ENCODE measurements at regions not wholly inside any gene's neighbourhood (a gene's known extent, or its start where the extent isn't known, plus 50 kb on each side); places are given as distances from the start of the nearest gene placed in this dataset.
"Not testable (repeated sequence)": the region's sequence is repeated elsewhere in the genome, so short reads cannot be mapped to it uniquely, and the experiment has no call there.

DNA sequence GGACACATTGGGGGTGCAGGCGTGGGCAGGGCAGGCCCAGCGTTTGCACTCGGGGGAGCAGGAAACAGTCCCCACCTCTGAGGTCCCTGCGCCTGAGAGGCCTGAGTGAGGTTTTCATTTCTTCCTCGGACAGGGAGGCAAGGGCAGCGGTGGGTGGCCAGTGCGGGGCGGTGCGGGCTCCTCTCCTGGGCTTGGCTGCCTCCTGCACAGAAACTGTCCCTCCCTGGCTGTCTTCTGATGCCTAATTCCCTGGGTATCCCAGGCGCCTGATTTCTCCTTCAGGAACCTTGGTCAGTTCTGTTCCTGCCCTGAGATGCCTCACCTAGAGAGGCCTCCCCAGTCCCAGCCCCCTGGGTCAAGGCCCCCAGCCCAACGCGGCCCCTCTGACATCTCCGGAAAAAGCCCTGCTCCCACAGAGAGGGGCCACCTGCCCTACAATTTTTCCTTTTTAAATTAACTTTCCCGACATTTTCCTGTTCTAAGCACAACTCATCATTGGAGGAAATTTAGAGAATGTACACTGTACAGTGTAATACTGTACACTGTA is 260.3 kb downstream of the ADGRD1 start:
- DNase-seq (ENCODE audit: low read depth) = no peak

DNA sequence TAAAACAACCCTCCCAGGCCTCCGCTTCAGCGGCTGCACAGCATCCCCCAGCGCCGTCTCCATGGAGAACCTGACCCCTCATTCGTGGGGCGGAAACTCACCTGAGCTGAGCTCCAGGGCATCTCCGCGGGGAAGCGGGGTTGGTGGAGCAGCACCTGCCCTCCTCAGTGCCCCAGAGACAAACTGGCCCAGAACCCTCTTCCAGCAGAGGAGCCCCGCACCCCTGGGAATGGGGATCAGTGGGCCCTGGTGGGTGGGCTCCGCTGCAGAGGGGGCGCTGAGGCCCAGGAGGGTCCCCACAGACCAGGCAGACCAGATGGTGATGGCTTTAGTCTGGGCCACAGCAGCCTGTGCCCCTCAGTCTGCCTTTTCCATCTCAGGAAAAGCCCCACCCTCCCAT is 261.2 kb downstream of the ADGRD1 start:
- DNase-seq (ENCODE audit: low read depth) = not testable (repeated sequence)

DNA sequence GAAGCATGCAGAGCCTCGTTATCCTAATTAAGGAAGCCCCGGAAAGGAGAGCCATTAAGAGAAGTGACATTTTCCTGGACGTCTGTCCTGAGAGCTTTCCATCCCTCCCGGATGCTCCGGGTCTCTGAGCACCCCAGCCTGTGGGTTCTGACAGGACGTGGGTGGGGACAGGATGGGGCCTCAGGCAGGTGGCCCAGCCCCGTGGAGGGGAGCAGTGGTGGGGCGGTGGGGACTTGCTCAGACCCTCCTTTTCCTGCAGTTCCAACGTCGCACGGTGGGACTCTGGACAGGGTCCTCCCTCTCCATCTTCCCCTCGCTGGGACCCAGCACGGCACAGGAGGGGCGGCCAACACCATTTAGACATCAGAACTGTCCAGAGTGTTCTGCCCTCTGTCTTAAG is 262.9 kb downstream of the ADGRD1 start:
- DNase-seq (ENCODE audit: low read depth) = not testable (repeated sequence)

DNA sequence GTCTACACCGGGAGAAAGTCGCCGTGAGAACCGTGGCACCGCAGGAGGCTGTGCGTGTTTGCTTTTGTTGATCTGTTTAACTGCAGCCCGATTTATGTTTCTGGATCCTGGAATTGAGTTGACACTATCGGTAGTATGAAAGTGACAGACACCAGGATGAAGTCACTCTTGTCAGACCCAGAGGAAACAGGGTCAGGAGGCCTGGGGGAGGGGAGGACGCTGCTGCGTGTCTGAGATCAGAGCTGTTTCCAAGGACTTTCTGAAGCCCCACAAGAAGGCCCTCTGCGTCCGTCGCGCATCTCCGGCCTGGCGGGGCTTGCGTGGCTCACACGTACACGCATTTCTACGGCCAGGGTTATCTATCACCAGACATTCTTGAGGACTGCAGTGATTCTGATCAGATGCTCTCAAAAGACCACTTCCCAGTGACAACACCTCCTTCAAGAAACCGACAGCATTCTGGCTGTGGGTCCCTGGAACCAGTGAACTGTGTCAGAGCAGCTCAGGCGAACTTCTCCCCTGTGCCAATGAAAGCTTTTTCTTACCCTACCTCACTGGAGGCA is 263.4 kb downstream of the ADGRD1 start:
- no peak for DNase-seq (ENCODE audit: low read depth)

DNA sequence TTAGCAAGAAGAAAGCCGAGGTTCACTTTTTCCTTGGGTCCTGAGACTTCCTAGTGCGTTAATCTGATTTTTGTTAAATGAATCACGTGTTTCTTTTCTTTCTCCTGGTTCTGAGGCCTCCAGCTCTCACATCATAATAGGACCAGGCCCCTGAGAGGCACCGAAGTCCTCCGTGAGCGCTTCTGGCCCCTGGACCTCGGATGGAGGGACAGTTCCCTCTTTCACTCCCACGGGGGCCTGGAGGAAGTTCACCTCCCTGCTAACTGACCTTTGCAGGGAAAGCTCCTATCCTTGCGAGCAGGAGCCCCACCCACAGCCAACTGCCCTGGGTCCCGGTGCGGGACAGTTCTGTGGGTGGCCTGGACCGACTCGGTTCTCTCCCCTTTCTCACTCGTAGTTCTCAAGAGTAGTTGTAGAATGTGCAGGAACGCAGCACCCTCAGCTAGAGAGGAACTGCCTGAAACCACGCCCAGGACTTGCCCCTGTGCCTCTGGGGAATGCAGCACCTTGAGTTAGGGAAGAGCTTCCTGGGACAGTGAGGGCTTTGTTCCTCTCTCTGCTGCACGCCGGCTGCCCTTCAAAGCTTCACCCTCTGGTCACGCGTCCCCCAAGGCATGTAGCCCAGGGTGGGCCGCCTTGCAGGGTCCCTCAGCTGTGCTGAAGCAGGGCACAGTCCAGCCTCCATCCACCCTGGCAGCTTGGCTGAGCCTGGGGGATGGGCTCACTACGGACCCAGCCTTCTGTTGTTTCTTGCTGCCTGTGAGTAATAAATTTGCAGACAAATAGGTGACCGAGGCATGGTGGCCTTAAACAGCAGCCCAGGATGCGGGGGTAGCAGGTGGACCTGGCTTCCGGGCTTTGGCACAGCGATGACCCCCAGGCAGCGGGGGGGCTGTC is 264.6 kb downstream of the ADGRD1 start:
- DNase-seq (ENCODE audit: low read depth) = no peak

DNA sequence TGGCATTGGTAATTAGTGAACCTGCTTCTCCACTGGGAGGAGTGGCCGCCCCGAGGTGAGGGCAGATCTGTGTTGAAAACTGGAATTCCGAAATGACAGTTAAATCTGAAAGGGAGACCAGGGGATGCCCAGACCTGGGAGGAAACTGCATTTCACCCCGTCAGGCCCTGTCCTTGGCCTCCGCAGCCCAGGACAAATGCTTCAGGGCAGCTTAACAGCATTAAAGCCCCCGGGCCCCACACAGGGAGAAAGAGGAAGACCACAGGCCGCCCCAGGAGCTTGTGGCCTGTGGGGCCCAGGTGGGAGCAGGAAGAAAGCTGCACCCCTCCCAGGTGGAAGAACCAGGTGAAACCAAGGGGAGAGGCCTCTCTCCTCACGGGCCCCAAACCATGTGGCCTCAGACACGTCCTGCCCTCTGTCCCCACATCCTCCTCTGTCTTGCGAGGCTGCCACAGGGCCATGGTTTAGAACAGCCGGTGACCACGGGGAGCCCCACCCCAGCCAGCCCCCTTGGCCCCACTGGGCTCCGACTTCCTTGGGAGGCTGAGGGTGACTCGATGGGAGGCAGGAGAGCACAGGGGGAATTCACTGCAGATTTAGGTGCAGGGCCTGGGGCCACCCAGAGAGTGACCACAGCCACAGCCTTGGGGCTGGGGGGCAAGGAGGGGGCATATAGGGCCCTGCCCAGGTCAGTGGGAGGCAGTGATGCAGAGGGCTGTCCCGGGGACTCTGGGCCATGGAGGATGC is 265.4 kb downstream of the ADGRD1 start:
- no peak for DNase-seq (ENCODE audit: low read depth)

DNA sequence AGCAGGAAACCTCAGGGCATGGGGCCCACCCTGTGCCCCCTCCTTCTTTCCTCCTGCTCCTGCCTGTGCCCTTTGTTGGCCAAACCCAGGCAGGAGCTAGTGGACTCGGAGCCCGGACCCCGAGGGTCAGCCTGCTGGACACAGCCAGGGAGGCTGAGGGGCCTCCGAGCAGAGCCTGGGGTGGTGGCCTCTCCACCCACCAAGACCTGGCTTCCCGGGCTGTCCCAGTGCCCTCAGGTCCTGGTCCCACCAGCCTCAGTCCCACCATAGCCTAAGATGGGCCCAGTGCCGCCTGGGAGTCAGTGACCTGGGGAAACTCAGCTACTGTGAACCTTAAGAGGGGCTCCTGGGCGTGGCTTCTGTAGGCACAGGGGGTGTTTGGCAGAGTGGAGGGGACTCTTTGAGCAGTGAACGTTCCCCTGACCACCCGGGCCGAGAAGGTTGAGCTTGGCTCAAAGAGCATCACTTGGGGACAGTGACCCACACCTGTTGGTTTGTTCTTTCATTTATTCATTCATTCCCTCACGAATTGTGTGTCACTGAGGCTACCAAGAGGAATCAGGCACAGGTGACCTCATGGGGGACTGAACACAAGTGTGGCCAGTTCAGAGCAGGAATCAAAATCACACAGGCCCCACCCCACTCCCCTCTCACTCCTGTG is 266.1 kb downstream of the ADGRD1 start:
- no peak for DNase-seq (ENCODE audit: low read depth)

DNA sequence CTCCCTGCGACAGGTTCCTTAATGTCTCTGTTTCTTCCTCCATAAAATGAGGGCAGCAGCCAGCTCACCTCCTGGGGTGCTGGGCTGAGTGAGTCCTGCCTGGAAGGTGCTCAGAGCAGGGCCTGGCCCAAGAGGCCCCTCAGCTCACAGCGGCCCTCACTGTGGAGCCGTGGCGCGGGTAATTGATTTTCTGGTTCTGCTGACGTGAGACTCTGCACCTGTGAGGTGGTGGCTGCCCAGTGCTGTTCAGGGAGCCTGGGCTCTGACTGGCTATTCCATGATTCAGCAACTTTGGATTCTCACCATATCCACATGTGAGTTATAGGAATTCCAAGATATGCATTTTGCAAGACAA is 266.6 kb downstream of the ADGRD1 start:
- no peak for DNase-seq (ENCODE audit: low read depth)

DNA sequence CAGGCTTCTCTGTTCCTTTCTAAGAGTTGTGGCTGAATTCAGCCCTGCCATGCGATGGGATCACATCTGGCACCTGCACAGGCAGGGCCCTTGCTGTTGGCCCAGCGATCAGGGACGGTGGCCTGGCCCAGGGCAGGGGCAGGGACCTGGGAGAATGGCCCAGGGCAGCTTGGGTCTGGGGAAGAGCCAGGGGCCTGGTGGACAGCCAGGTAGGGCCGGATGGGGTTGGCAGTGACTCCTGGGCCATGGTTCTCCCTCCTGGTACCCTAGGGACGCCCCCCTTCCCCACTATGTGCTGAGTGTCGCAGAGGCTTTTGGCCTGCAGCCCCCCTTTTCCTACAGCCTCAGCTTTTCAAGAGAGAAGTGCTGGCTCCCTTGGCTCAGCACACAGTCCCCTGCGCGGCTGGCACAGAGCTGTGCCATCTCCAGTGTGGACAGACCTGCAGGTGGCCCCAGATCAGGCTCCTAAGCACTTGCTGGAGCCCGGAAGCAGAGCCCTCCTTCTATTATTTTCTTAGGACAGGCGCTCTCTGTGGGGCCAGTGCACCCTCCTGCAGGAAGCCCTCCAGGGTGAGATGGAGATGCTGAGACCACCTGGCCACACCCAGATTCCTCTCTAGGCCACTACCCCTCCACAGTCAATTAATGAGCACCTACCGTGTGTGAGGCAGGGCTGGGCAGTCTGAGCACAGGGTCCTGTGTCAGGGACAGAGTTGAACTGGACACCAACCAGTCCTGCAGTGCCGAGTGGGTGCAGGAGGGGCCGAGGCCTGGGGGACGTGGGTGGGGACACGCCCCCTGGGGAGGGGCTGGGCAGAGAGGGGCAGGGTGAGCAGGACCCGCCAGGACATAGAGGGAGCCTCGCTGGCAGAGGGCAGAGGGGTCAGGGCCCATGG is 267.6 kb downstream of the ADGRD1 start:
- no peak for DNase-seq (ENCODE audit: low read depth)

DNA sequence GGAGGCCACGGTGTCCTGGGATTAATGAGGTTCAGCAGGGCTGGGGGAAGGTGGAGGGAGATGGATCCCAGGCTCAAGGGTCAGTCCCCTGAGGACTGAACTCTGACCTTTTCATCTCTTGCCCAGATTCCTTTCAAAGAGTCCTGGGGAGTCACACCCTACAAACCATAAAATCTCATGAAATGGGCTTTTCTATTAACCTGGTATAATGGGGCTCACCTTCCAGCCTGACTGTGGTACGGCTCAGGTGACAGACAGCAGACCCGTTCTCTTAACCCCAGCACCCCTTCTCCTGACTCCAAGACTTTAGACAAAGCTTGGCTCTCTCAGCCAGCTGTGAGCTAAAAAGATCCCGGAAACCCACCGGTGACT is 268.2 kb downstream of the ADGRD1 start:
- no peak for DNase-seq (ENCODE audit: low read depth)

DNA sequence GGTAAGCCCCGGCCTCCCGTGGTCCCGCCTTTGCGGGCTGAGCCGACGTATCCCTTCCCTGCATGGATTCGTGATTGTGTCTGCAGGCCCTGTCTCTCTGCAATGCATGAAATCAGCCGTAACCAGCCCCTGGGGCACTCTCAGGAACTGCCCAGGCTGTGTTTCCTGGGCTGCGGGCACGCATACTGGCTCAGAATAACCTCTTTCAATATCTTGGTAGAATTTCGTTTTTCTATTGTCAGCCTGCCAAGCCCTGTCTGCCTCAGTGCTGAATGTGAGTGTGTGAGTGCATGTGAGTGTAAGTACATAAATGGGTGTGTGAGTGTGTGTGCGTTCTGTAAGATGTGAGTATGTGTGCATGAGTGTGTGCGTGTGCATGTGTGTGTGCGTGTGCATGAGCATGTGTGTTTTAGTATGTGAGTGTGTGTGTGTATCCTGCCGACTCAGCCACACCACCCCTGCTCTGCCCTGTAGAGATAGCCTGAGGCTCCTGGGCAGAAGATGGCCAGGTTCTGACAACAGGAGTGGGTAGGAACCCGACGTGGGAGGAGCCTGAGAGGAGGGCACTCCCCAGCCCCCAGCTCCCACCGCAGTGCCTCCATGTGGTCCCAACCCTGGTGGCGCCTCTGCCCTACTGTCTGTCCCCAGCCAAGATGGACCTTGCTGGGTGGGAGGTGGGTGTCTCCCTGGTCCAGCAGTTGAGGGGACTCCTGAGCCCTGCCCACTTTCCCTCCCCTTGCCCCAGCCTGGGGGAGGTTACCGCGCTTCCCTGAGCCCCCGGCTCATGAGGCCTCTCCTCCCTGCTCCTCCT is 268.8 kb downstream of the ADGRD1 start:
- DNase-seq (ENCODE audit: low read depth) = peak; percentile 15

DNA sequence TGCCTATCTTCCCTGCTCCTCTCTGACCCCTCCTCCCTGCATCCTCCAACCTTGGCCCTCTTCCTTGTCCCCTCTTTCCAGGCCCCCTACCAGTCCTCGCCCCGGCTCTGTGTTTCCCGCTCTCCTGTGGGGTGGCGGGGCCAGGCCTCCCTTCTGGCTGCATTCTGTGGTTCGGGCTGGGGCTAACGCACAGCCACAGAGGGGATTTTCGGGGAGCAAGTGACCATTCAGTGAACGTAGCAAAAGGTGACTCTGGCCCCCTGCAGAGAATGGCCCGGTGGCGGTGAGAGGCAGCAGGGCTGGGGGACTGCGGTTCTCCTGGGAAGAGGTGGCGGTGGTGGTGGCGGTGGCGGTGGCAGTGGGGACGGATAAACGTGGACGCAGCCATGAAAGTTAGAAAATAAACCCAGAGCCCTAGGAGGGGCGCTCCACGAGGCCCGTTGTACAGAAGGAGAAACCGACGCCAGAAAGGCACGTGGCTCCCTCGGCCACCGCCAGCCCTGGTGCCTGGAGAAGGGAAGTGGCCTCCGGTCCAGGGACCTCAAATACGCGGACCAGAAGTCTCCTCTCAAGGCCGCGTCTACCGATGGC is 269.6 kb downstream of the ADGRD1 start:
- DNase-seq (ENCODE audit: low read depth) = no peak

DNA sequence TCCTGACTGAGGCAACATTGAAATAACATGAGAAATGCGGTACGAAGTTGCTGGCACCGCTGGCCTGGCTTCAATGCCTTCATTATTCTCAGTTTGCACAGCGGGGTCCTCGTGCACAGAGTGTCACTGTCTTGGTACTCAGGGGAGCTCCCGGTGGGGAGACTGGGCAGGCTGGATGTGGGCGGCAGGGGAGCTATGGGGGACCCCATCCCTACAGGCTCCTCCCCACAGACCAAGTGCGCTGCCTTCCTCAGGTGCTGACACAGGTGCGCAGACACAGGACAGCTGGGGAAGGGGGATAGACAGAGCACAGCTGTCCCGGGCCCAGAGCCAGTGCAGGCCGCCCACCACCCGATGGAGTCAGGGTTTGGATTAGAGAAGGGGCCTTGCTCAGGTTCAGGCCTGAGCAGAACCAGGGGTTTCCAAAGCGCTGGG is 270.1 kb downstream of the ADGRD1 start:
- no peak for DNase-seq (ENCODE audit: low read depth)

DNA sequence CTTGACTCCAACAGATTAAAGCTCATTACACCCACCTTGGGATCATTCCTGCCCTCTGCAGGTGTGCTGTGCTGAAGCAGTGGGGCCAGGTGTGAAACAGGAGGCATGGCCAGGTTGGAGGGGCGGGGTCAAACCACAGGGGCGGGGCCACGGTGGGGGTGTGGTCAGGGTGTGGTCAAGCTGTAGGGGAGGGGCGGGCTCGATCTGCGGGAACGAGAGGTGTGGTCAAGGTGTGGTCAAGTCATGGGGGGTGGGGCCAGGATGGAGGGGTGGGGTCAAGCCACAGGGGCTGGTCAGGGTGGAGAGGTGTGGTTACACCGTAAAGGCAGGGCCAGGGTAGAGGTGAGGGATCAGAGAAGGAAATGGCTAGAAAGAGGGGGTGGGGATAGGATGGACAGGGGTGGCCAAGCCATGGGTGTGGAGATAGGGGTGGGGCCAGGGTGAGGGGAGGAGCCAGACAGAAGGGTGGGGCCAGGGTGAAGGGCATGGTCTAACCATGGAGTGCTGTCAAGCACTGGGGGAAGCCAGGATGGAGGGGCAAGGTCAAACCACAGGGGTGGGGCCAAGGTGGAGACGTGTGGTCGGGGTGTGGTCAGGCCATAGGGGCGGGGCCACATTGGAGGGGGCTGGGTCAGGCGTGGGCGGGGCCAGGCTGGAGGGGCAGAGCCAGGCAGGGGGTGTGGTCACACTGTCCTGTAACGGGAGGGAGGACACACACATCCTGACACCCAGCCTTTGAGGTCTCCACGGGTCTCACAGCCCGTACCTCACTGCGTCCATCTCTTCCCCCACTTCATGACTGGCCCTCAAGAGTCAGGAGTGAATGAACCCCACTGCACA is 270.7 kb downstream of the ADGRD1 start:
- not testable (repeated sequence) for DNase-seq (ENCODE audit: low read depth)

DNA sequence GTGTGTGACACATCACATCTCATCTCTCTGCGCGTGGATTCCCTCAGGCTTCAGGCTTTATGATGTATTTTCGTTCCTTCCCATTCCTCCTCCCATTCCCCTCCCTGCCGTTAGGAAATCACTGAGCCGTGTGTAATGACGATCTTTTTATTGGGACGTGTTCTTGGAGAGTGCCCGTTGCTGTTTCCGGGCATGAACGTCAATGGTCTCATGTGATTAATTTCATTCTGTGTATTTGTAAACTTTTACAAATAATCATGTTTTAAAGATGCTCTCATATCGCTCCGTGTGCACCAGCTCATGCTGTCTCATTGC is 271.3 kb downstream of the ADGRD1 start:
- DNase-seq (ENCODE audit: low read depth) = not testable (repeated sequence)

DNA sequence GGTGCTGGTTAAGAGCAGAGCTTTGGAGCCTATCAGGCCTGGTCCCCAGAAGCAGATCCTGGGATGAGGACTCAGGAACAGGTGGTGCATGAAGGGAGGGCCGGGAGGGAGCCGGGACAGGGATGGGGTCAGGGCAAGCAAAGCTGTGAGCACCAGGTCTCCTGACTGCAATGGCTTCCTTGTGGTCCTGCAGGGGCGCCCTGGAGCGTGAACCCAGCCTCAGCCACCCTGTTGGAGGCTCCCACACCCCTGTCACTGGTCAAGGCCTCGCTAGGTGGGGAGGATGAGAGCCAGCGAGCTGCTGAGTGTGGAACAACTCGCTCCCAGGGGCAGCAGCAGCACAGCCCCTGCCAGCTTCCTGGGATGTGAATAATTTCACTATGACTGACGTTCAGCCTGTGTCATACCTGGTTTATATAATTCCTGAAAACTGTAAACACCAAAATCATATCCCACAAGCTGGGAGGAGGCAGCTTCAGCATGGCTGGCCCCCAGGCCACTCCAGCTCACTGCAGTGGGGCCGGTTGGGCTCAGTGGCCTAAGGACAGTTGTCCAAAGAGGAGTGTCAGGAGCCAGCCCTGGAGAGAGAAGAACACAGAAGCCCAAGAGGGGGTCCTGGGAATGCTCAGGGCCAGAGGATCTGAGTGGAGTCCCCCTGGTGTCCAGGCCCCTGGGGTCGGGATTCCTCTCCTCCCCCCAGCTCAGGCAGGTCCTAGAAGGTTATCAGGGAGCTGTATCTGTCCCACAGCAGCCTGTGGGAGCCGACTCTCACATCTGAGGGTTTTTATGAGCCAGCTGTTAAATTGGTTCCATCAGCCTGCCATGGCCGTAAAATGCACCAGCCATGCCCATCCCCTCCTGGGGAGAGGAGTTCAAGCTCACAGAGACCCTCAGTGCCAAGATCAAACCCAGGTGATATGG is 272.9 kb downstream of the ADGRD1 start:
- DNase-seq (ENCODE audit: low read depth) = no peak

DNA sequence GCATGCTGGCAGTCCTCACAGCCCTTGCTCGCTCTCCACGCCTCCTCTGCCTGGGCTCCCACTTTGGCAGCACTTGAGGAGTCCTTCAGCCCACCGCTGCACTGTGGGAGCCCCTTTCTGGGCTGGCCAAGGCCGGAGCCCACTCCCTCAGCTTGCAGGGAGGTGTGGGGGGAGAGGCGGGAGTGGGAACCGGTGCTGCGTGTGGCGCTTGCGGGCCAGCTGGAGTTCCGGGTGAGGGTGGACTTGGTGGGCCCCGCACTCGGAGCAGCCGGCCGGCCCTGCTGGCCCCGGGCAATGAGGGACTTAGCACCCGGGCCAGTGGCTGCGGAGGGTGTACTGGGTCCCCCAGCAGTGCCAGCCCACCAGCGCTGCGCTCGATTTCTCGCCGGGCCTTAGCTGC is 273.9 kb downstream of the ADGRD1 start:
- not testable (repeated sequence) for DNase-seq (ENCODE audit: low read depth)

DNA sequence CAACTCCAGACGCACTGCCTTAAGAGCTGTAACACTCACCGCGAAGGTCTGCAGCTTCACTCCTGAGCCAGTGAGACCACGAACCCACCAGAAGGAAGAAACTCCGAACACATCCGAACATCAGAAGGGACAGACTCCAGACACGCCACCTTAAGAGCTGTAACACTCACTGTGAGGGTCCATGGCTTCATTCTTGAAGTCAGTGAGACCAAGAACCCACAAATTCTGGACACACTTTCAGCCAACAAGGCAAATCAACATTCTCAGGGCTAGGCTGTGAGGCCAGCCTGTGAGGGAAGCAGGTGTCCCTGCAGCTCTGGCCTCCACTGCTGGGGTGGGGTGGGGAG is 275.3 kb downstream of the ADGRD1 start:
- DNase-seq (ENCODE audit: low read depth) = not testable (repeated sequence)

Measured in M059J (cell line).